Neuronal stem cell (in vitro differentiated cells): ENCODE measurements at regions not wholly inside any gene's neighbourhood (a gene's known extent, or its start where the extent isn't known, plus 50 kb on each side); places are given as distances from the start of the nearest gene placed in this dataset.

Experiments used
- DNase-seq: peaks from one replicate; pipeline ENCODE4 v3.0.0-alpha.2; 2013; ENCODE audit warnings: low spot score
- H2AFZ ChIP-seq: one replicate; pipeline ENCODE4 v1.6.1; 2013; ENCODE audit warnings: mild to moderate bottlenecking, low read length, inconsistent platforms
- H2AK5ac ChIP-seq: 2 replicates; pipeline ENCODE4 v1.6.1; 2013; ENCODE audit warnings: low read depth, mild to moderate bottlenecking, inconsistent platforms, low read length, moderate library complexity, mixed read lengths
- H2BK120ac ChIP-seq: 2 replicates; pipeline ENCODE4 v1.6.1; 2013; ENCODE audit warnings: low read depth, mild to moderate bottlenecking, inconsistent platforms, low read length, moderate library complexity, mixed read lengths
- H2BK12ac ChIP-seq: one replicate; pipeline ENCODE4 v1.6.1; 2013; ENCODE audit warnings: low read length, inconsistent platforms
- H2BK15ac ChIP-seq: 2 replicates; pipeline ENCODE4 v1.6.1; 2013; ENCODE audit warnings: mild to moderate bottlenecking, low read length, inconsistent platforms, mixed read lengths
- H2BK5ac ChIP-seq: one replicate; pipeline ENCODE4 v1.6.1; 2013; ENCODE audit warnings: inconsistent platforms, mild to moderate bottlenecking, low read length, moderate library complexity
- H3K14ac ChIP-seq: one replicate; pipeline ENCODE4 v1.6.1; 2013; ENCODE audit warnings: low read length, inconsistent platforms
- H3K18ac ChIP-seq: 2 replicates; pipeline ENCODE4 v1.6.1; 2013; ENCODE audit warnings: low read length, inconsistent platforms
- H3K23ac ChIP-seq: 2 replicates; pipeline ENCODE4 v1.6.1; 2013; ENCODE audit warnings: low read depth, mild to moderate bottlenecking, mixed read lengths, low read length, inconsistent platforms; ENCODE audit not compliant: poor library complexity
- H3K27ac ChIP-seq: replicated peaks from 3 replicates; pipeline ENCODE4 v1.5.1; 2013; ENCODE audit warnings: low read length, inconsistent platforms
- H3K27me3 ChIP-seq, 3 experiments: 2 replicates each; pipeline ENCODE4 v1.6.1; 2013; ENCODE audit warnings: low read length in 3 of 3, mild to moderate bottlenecking in 2 of 3, inconsistent platforms in 1 of 3, low read depth in 1 of 3, mixed read lengths in 1 of 3, moderate library complexity in 1 of 3; ENCODE audit not compliant: control insufficient read depth in 3 of 3, insufficient read depth in 3 of 3
- H3K36me3 ChIP-seq, 2 donors: replicated peaks in 1 of 2; 2 replicates each; pipeline ENCODE4 v1.6.1; 2013; ENCODE audit warnings: low read length in 2 of 2; ENCODE audit not compliant: control insufficient read depth in 2 of 2, insufficient read depth in 2 of 2
- H3K4ac ChIP-seq: 2 replicates; pipeline ENCODE4 v1.6.1; 2013; ENCODE audit warnings: inconsistent platforms, mild to moderate bottlenecking, low read length, moderate library complexity
- H3K4me1 ChIP-seq, 2 donors: 1 replicate in 1 of 2; 2 replicates in 1 of 2; pipeline ENCODE4 v1.6.1; 2013; ENCODE audit warnings: low read length in 2 of 2, low read depth in 1 of 2; ENCODE audit not compliant: control insufficient read depth in 2 of 2, insufficient read depth in 1 of 2
- H3K4me2 ChIP-seq: one replicate; pipeline ENCODE4 v1.6.1; 2013; ENCODE audit warnings: mild to moderate bottlenecking, low read length, inconsistent platforms; ENCODE audit not compliant: insufficient read depth, poor library complexity, severe bottlenecking
- H3K4me3 ChIP-seq, 2 donors: 2 replicates each; pipeline ENCODE4 v1.5.1; 2013; ENCODE audit warnings: low read length in 2 of 2, mild to moderate bottlenecking in 2 of 2, inconsistent platforms in 1 of 2, moderate library complexity in 1 of 2
- H3K79me1 ChIP-seq: one replicate; pipeline ENCODE4 v1.6.1; 2013; ENCODE audit warnings: low read depth, mild to moderate bottlenecking, inconsistent platforms, low read length, moderate library complexity
- H3K9ac ChIP-seq: one replicate; pipeline ENCODE4 v1.6.1; 2013; ENCODE audit warnings: mild to moderate bottlenecking, low read depth, low read length, inconsistent platforms; ENCODE audit not compliant: poor library complexity
- H3K9me3 ChIP-seq, 2 donors: replicated peaks in 1 of 2; 2 replicates each; pipeline versions ENCODE3 to v1.6.1; 2013; ENCODE audit warnings: low read length in 2 of 2, mild to moderate bottlenecking in 2 of 2, inconsistent platforms in 1 of 2, low read depth in 1 of 2, mixed read lengths in 1 of 2, moderate library complexity in 1 of 2; ENCODE audit not compliant: control insufficient read depth in 2 of 2, insufficient read depth in 1 of 2
- H4K8ac ChIP-seq: one replicate; pipeline ENCODE4 v1.6.1; 2013; ENCODE audit warnings: low read depth, mild to moderate bottlenecking, inconsistent platforms, low read length, moderate library complexity
- H4K91ac ChIP-seq: one replicate; pipeline ENCODE4 v1.6.1; 2013; ENCODE audit warnings: low read length, low read depth, mild to moderate bottlenecking, inconsistent platforms; ENCODE audit not compliant: poor library complexity
- WGBS, 2 donors: extraction: QIAGEN DNeasy Blood & Tissue Kit; methylation state at CpG; one replicate each; pipeline ENCODE4 v1.1.7; 2013; ENCODE audit warnings: missing lambda C conversion rate in 2 of 2, mixed read lengths in 1 of 2; ENCODE audit not compliant: insufficient read length in 2 of 2, insufficient replicate concordance in 1 of 2; ENCODE audit errors: extremely low coverage in 2 of 2; 5-methylcytosine and 5-hydroxymethylcytosine counted together

DNA sequence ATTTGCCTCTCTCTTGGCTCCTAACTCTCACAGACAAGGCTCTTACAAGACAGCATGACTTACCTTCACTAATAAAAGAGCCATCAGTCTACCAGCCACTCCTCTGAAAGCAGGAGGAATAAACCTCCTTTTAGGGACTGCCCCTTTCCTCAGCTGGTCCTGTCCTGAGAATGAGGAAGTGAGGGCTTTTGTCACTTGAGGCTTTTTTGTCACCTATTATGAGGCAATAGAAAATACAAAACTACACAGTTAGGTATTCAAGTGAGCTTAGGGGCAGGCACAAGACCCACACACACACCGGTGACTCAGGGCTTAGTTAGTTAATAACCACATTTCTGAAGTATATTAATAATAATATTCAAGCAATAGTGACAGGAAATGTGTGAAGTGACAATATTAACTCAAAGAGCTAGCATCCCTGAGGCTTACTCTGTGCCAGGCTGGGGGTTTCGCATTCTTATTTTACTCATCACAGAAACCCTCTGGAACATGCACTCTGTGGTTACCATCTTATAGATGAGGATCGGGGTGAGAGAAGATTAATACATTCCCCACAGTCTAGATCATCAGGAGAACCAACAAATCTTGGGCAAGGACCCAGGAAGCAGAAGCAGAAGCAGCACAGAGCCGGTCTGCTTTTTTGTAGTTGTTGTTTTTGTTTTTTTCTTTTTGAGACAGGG lies 379.9 kb downstream of the LIG4 start:
- no peak for DNase-seq
- no peak overlapping the region for H3K27ac ChIP-seq
- no peak overlapping the region for H3K23ac ChIP-seq
- peaks cover 0 to 13% of the 10 kb centered on the region in 2 donors for H3K4me1 ChIP-seq
- no CpG with 5 or more reads among the region's 4 CpGs for WGBS, 2 donors
- no peak overlapping the region for H2BK5ac ChIP-seq
- no peak overlapping the region for H2AK5ac ChIP-seq
- no peaks in the 10 kb centered on the region for H3K79me1 ChIP-seq
- H3K27me3 ChIP-seq: no peaks in the 10 kb centered on the region
- H2BK15ac ChIP-seq: no peak overlapping the region
- H2BK120ac ChIP-seq: no peak overlapping the region
- no peak overlapping the region for H3K14ac ChIP-seq
- H4K8ac ChIP-seq: no peak overlapping the region
- no peak overlapping the region for H2BK12ac ChIP-seq
- H3K4ac ChIP-seq: no peak overlapping the region
- no peak overlapping the region for H3K18ac ChIP-seq
- no peak overlapping the region for H2AFZ ChIP-seq
- H3K4me2 ChIP-seq: no peak overlapping the region
- no peaks in the 10 kb centered on the region for H3K9me3 ChIP-seq
- H3K36me3 ChIP-seq: no peaks in the 10 kb centered on the region
- H3K4me3 ChIP-seq: no peak overlapping the region
- no peak overlapping the region for H3K9ac ChIP-seq
- H4K91ac ChIP-seq: no peak overlapping the region

DNA sequence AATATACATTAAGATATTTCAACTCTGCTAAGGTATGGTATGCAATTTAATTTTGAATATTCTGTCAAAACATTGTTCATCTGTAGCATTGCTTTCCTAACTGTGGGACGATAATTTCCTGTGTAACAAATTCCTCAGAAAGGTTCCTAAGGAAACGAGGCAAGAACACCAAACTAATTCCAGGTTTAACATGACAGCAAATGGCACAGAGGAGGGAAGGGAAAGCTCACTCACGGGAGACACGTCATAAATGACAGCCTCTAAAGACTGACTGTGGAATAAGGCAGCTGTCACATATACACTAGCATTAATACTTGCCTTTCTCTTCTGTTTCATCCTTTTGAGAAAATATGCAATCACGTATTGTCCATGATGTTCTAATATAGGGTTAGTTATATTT lies 380.6 kb downstream of the LIG4 start:
- Histone ChIP-seq H3K9me3 (no peaks in the 10 kb centered on the region), H2BK120ac (no peak overlapping the region), H3K18ac (no peak overlapping the region), H3K4ac (no peak overlapping the region), H4K8ac (no peak overlapping the region), H3K14ac (no peak overlapping the region), H3K4me3 (no peak overlapping the region), H3K4me2 (no peak overlapping the region), H3K9ac (no peak overlapping the region), H3K27ac (no peak overlapping the region), H4K91ac (no peak overlapping the region), H2BK5ac (no peak overlapping the region), H2BK12ac (no peak overlapping the region), H3K36me3 (no peaks in the 10 kb centered on the region), H3K79me1 (no peaks in the 10 kb centered on the region), H3K4me1 (peaks cover 0 to 11% of the 10 kb centered on the region in 2 donors), H3K23ac (no peak overlapping the region), H2AK5ac (no peak overlapping the region), H3K27me3 (no peaks in the 10 kb centered on the region), H2AFZ (no peak overlapping the region), H2BK15ac (no peak overlapping the region)
- no CpG with 5 or more reads among the region's 5 CpGs for WGBS, 2 donors
- DNase-seq: no peak

DNA sequence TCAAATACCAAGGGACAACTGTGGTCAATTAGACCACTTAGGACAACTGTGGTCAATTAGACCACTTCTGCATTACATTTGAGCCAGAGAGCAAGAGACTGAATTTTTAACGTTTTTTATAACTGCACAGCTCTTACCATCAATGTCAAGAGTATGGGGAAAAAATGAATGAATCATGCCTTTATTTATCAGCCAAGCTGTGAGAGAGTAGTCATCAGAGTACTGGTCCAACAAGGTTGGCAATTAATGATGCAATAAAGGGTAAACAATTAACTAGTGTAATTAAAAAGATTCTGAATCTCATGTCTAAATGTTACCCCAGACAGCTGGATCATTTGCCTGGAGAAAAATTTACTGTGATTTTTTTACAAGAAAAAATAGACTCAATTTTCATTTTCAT lies 381.1 kb downstream of the LIG4 start:
- no peak overlapping the region for H3K4me3 ChIP-seq
- H3K4me1 ChIP-seq: peaks cover 0 to 11% of the 10 kb centered on the region in 2 donors
- no peak overlapping the region for H2BK5ac ChIP-seq
- H2BK15ac ChIP-seq: no peak overlapping the region
- no peaks in the 10 kb centered on the region for H3K9me3 ChIP-seq
- no peak overlapping the region for H2AK5ac ChIP-seq
- H2BK120ac ChIP-seq: no peak overlapping the region
- H3K27me3 ChIP-seq: no peaks in the 10 kb centered on the region
- H3K36me3 ChIP-seq: no peaks in the 10 kb centered on the region
- H4K91ac ChIP-seq: no peak overlapping the region
- H3K9ac ChIP-seq: no peak overlapping the region
- H2AFZ ChIP-seq: no peak overlapping the region
- no peak for DNase-seq
- no CpG with 5 or more reads among the region's 1 CpG for WGBS, 2 donors
- no peak overlapping the region for H3K4ac ChIP-seq
- H3K14ac ChIP-seq: no peak overlapping the region
- H3K18ac ChIP-seq: no peak overlapping the region
- H4K8ac ChIP-seq: no peak overlapping the region
- H2BK12ac ChIP-seq: no peak overlapping the region
- no peaks in the 10 kb centered on the region for H3K79me1 ChIP-seq
- no peak overlapping the region for H3K23ac ChIP-seq
- no peak overlapping the region for H3K4me2 ChIP-seq
- H3K27ac ChIP-seq: no peak overlapping the region

DNA sequence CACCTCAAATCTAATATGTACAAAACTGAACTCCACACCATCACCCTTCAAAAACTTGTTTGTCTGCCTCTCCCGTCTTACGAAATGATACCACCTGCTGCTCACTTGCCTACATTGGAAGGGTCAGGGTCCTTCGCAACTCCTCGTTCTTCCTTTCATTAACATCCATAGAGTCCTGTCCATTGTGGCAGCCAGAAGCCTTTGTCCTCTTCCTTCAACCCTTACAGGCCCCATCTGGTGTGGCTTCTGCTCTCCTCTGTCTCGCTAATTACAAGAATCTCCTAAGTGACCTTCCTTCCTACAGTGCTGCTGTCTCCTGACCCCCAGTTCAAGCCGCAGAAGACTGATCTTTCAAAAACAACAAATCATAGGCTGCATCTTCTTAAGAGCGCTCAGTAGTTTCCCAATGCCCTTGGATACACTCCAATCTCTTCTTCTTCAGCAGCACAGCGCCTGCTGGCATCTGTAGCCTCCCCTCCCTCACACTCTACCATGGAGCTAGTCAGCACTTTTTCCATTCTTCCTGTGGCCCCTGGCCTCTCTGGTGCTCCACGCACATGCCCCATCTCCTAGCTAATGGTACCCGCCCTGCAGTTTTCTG lies 382.7 kb downstream of the LIG4 start:
- H3K4me1 ChIP-seq: peaks cover 0 to 11% of the 10 kb centered on the region in 2 donors
- no peak overlapping the region for H2AFZ ChIP-seq
- no CpG with 5 or more reads among the region's 10 CpGs for WGBS, 2 donors
- H2AK5ac ChIP-seq: no peak overlapping the region
- no peak overlapping the region for H3K4me3 ChIP-seq
- H3K27me3 ChIP-seq: no peaks in the 10 kb centered on the region
- H3K79me1 ChIP-seq: no peaks in the 10 kb centered on the region
- no peak overlapping the region for H2BK120ac ChIP-seq
- no peak overlapping the region for H3K27ac ChIP-seq
- no peak overlapping the region for H2BK12ac ChIP-seq
- no peak overlapping the region for H3K18ac ChIP-seq
- no peak overlapping the region for H4K91ac ChIP-seq
- H3K9me3 ChIP-seq: no peaks in the 10 kb centered on the region
- H3K4ac ChIP-seq: no peak overlapping the region
- no peak overlapping the region for H3K4me2 ChIP-seq
- H3K36me3 ChIP-seq: no peaks in the 10 kb centered on the region
- no peak overlapping the region for H4K8ac ChIP-seq
- H2BK15ac ChIP-seq: no peak overlapping the region
- no peak overlapping the region for H3K23ac ChIP-seq
- DNase-seq: no peak
- H3K9ac ChIP-seq: no peak overlapping the region
- H3K14ac ChIP-seq: no peak overlapping the region
- no peak overlapping the region for H2BK5ac ChIP-seq
